ENCODE measurements at regions not wholly inside any gene's neighbourhood (a gene's known extent, or its start where the extent isn't known, plus 50 kb on each side); places are given as distances from the start of the nearest gene placed in this dataset.

GRCh38 chr13:32961724-32962123, 54.5 kb upstream of the KL start:
- no peaks in the 10 kb centered on the region for H3K9me3 ChIP-seq (ENCODE audit: low read length)
- no peaks in the 10 kb centered on the region for H3K36me3 ChIP-seq (ENCODE audit: insufficient read depth, low read length)
- no peaks in the 10 kb centered on the region for H3F3A ChIP-seq (ENCODE audit: insufficient read depth, low read length, poor library complexity, severe bottlenecking)
- no peaks in the 10 kb centered on the region for H4K20me1 ChIP-seq (ENCODE audit: insufficient read depth)
- no peak overlapping the region for H3K9ac ChIP-seq (ENCODE audit: low read length)
- no peaks in the 10 kb centered on the region for H3K27me3 ChIP-seq (ENCODE audit: insufficient read depth, low read depth, low read length)
- no peak overlapping the region for H3K27ac ChIP-seq (ENCODE audit: low read length)
- no peak overlapping the region for H3K4me3 ChIP-seq (ENCODE audit: low read length)
- no peak overlapping the region for H3K4me2 ChIP-seq (ENCODE audit: low read length)
- no peaks in the 10 kb centered on the region for H3K9me2 ChIP-seq (ENCODE audit: insufficient read depth, low read length)
- no peak for TF ChIP-seq EP300 (conservative IDR thresholded peaks at IDR 0.05; ENCODE audit: poor library complexity, severe bottlenecking)
- TF ChIP-seq, protein P1, sequence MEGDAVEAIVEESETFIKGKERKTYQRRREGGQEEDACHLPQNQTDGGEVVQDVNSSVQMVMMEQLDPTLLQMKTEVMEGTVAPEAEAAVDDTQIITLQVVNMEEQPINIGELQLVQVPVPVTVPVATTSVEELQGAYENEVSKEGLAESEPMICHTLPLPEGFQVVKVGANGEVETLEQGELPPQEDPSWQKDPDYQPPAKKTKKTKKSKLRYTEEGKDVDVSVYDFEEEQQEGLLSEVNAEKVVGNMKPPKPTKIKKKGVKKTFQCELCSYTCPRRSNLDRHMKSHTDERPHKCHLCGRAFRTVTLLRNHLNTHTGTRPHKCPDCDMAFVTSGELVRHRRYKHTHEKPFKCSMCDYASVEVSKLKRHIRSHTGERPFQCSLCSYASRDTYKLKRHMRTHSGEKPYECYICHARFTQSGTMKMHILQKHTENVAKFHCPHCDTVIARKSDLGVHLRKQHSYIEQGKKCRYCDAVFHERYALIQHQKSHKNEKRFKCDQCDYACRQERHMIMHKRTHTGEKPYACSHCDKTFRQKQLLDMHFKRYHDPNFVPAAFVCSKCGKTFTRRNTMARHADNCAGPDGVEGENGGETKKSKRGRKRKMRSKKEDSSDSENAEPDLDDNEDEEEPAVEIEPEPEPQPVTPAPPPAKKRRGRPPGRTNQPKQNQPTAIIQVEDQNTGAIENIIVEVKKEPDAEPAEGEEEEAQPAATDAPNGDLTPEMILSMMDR (IDR thresholded peaks at IDR 0.05; ENCODE audit: poor library complexity, severe bottlenecking) = no peak
- TF ChIP-seq TAF1 (IDR thresholded peaks at IDR 0.05; ENCODE audit: low read depth) = no peak
- TF ChIP-seq, protein P2, sequence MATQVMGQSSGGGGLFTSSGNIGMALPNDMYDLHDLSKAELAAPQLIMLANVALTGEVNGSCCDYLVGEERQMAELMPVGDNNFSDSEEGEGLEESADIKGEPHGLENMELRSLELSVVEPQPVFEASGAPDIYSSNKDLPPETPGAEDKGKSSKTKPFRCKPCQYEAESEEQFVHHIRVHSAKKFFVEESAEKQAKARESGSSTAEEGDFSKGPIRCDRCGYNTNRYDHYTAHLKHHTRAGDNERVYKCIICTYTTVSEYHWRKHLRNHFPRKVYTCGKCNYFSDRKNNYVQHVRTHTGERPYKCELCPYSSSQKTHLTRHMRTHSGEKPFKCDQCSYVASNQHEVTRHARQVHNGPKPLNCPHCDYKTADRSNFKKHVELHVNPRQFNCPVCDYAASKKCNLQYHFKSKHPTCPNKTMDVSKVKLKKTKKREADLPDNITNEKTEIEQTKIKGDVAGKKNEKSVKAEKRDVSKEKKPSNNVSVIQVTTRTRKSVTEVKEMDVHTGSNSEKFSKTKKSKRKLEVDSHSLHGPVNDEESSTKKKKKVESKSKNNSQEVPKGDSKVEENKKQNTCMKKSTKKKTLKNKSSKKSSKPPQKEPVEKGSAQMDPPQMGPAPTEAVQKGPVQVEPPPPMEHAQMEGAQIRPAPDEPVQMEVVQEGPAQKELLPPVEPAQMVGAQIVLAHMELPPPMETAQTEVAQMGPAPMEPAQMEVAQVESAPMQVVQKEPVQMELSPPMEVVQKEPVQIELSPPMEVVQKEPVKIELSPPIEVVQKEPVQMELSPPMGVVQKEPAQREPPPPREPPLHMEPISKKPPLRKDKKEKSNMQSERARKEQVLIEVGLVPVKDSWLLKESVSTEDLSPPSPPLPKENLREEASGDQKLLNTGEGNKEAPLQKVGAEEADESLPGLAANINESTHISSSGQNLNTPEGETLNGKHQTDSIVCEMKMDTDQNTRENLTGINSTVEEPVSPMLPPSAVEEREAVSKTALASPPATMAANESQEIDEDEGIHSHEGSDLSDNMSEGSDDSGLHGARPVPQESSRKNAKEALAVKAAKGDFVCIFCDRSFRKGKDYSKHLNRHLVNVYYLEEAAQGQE (IDR thresholded peaks at IDR 0.05; ENCODE audit: borderline replicate concordance) = no peak
- no peak for TF ChIP-seq RAD21 (conservative IDR thresholded peaks at IDR 0.05)
- no peak overlapping the region for H2AFZ ChIP-seq (ENCODE audit: low read depth, low read length)
- H3K79me2 ChIP-seq (replicated peaks; ENCODE audit: insufficient read depth, low read length) = no peaks in the 10 kb centered on the region

- no peaks in the 10 kb centered on the region for H3K9me2 ChIP-seq (ENCODE audit: insufficient read depth, low read length)
- no peaks in the 10 kb centered on the region for H3K27me3 ChIP-seq (ENCODE audit: insufficient read depth, low read depth, low read length)
- no peak overlapping the region for H3K4me2 ChIP-seq (ENCODE audit: low read length)
- H3K4me3 ChIP-seq (ENCODE audit: low read length) = no peak overlapping the region
- H2AFZ ChIP-seq (ENCODE audit: low read depth, low read length) = no peak overlapping the region
- no peaks in the 10 kb centered on the region for H4K20me1 ChIP-seq (ENCODE audit: insufficient read depth)
- no peaks in the 10 kb centered on the region for H3K36me3 ChIP-seq (ENCODE audit: insufficient read depth, low read length)
- H3K79me2 ChIP-seq (replicated peaks; ENCODE audit: insufficient read depth, low read length) = no peaks in the 10 kb centered on the region
- no peak for TF ChIP-seq MXI1 (conservative IDR thresholded peaks at IDR 0.05; ENCODE audit: poor library complexity, severe bottlenecking)
- TF ChIP-seq EZH2 (IDR thresholded peaks at IDR 0.05; ENCODE audit: borderline replicate concordance, insufficient read depth, low read length, poor library complexity, severe bottlenecking) = no peak
- TF ChIP-seq, protein P2 (IDR thresholded peaks at IDR 0.05; ENCODE audit: borderline replicate concordance) = no peak
- TF ChIP-seq POLR2AphosphoS5 (IDR thresholded peaks at IDR 0.05) = no peak
- TF ChIP-seq RAD21 (conservative IDR thresholded peaks at IDR 0.05) = no peak
- TF ChIP-seq SMC3 (conservative IDR thresholded peaks at IDR 0.05; ENCODE audit: poor library complexity) = no peak
- TF ChIP-seq EP300 (conservative IDR thresholded peaks at IDR 0.05; ENCODE audit: poor library complexity, severe bottlenecking) = no peak
- TF ChIP-seq, protein P1 (IDR thresholded peaks at IDR 0.05; ENCODE audit: poor library complexity, severe bottlenecking) = no peak
- TF ChIP-seq TAF1 (IDR thresholded peaks at IDR 0.05; ENCODE audit: low read depth) = no peak
- no peaks in the 10 kb centered on the region for H3F3A ChIP-seq (ENCODE audit: insufficient read depth, low read length, poor library complexity, severe bottlenecking)
- H3K27ac ChIP-seq (ENCODE audit: low read length) = no peak overlapping the region
- no peak overlapping the region for H3K9ac ChIP-seq (ENCODE audit: low read length)
- H3K9me3 ChIP-seq (ENCODE audit: low read length) = no peaks in the 10 kb centered on the region
Observed at GRCh38 chr13:32962342-32962741, 53.9 kb upstream of the KL start.
